A673 (cell line): ENCODE measurements at regions not wholly inside any gene's neighbourhood (a gene's known extent, or its start where the extent isn't known, plus 50 kb on each side); places are given as distances from the start of the nearest gene placed in this dataset.

Source experiments
- BruUV-seq: library from RNA; stranded (reverse); fragments of 400-500 nt; replicated peaks from 2 replicates; lab custom pipeline; 2021; lab: Mats Ljungman, UMichigan
- CTCF ChIA-PET: fragments of 300-600 bp; sonication (Branson Sonifier 250); formaldehyde crosslinking; loops from one replicate; lab custom pipeline; 2022; ENCODE audit warnings: antibody characterized with exemption; lab: Charles Lee
- POLR2A ChIA-PET: fragments of 300-600 bp; sonication (Branson Sonifier 250); formaldehyde crosslinking; loops from one replicate; lab custom pipeline; 2022; ENCODE audit warnings: antibody characterized with exemption; ENCODE audit not compliant: low non-redundant PET; lab: Charles Lee
- DNase-seq: peaks from one replicate; pipeline ENCODE4 v3.0.0-alpha.2; 2015; ENCODE audit warnings: low spot score
- H3K27ac ChIP-seq: fragments of 200-600 bp; sonication (generic); 2 replicates; pipeline ENCODE4 v1.5.1; 2016; ENCODE audit warnings: mixed run types, low read depth, mild to moderate bottlenecking, mixed read lengths, antibody characterized with exemption, low read length; ENCODE audit not compliant: poor library complexity, severe bottlenecking
- H3K27me3 ChIP-seq: fragments of 200-600 bp; sonication (generic); replicated peaks from 2 replicates; pipeline ENCODE4 v1.6.1; 2017; ENCODE audit warnings: mixed run types, low read depth, mild to moderate bottlenecking, mixed read lengths, antibody characterized with exemption, low read length; ENCODE audit not compliant: insufficient read depth, poor library complexity
- H3K36me3 ChIP-seq: fragments of 200-600 bp; sonication (generic); 2 replicates; pipeline ENCODE4 v1.6.1; 2016; ENCODE audit warnings: mixed run types, mild to moderate bottlenecking, mixed read lengths, antibody characterized with exemption, low read length; ENCODE audit not compliant: insufficient read depth, poor library complexity, severe bottlenecking
- H3K4me1 ChIP-seq: fragments of 200-600 bp; sonication (generic); 2 replicates; pipeline ENCODE4 v1.6.1; 2017; ENCODE audit warnings: mixed run types, mild to moderate bottlenecking, mixed read lengths, antibody characterized with exemption, low read length; ENCODE audit not compliant: insufficient read depth, poor library complexity, severe bottlenecking
- H3K4me3 ChIP-seq: fragments of 200-600 bp; sonication (generic); 2 replicates; pipeline ENCODE4 v1.5.1; 2016; ENCODE audit warnings: low read depth, mixed run types, mild to moderate bottlenecking, mixed read lengths, low read length; ENCODE audit not compliant: poor library complexity, severe bottlenecking
- H3K9me3 ChIP-seq: fragments of 200-600 bp; sonication (generic); 2 replicates; pipeline ENCODE4 v1.6.1; 2016; ENCODE audit warnings: mixed run types, low read depth, mild to moderate bottlenecking, mixed read lengths, antibody characterized with exemption, low read length; ENCODE audit not compliant: poor library complexity, severe bottlenecking
- EZH2 ChIP-seq: fragments of 200-600 bp; sonication (generic); IDR thresholded peaks from 2 replicates; pipeline ENCODE4 v1.6.1; 2017; ENCODE audit warnings: borderline replicate concordance, low read depth, mild to moderate bottlenecking, mixed read lengths, antibody characterized with exemption, low read length; ENCODE audit not compliant: poor library complexity, severe bottlenecking
- intact Hi-C: fragments of 100-400 bp; cut with micrococcal nuclease; formaldehyde crosslinking; loops from one replicate; pipeline ENCODE4 v1.10.0; 2022; ENCODE audit not compliant: unreplicated experiment
- TF ChIP-seq, protein P1 (sequence below): fragments of 300-800, 200-600 bp; sonication (generic); conservative IDR thresholded peaks from 2 replicates; pipeline ENCODE4 v1.5.1; 2017; ENCODE audit warnings: low read depth, mild to moderate bottlenecking, antibody characterized with exemption, low read length, moderate library complexity, mixed read lengths

- H3K4me3 ChIP-seq = no peak overlapping the region
- TF ChIP-seq EZH2 = no peak
- TF ChIP-seq, protein P1, sequence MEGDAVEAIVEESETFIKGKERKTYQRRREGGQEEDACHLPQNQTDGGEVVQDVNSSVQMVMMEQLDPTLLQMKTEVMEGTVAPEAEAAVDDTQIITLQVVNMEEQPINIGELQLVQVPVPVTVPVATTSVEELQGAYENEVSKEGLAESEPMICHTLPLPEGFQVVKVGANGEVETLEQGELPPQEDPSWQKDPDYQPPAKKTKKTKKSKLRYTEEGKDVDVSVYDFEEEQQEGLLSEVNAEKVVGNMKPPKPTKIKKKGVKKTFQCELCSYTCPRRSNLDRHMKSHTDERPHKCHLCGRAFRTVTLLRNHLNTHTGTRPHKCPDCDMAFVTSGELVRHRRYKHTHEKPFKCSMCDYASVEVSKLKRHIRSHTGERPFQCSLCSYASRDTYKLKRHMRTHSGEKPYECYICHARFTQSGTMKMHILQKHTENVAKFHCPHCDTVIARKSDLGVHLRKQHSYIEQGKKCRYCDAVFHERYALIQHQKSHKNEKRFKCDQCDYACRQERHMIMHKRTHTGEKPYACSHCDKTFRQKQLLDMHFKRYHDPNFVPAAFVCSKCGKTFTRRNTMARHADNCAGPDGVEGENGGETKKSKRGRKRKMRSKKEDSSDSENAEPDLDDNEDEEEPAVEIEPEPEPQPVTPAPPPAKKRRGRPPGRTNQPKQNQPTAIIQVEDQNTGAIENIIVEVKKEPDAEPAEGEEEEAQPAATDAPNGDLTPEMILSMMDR = no peak
- POLR2A ChIA-PET = no interaction called here
- no peaks in the 10 kb centered on the region for H3K27me3 ChIP-seq
- DNase-seq = no peak
- CTCF ChIA-PET = no interaction called here
- H3K27ac ChIP-seq = no peak overlapping the region
- H3K36me3 ChIP-seq = no peaks in the 10 kb centered on the region
- H3K9me3 ChIP-seq = no peaks in the 10 kb centered on the region
- no TSS peak for BruUV-seq
- peaks cover 7% of the 10 kb centered on the region for H3K4me1 ChIP-seq
- intact Hi-C loops = no loop called here
Observed at GRCh38 chr13:109541081-109541480, 245.3 kb downstream of the IRS2 start.

DNA sequence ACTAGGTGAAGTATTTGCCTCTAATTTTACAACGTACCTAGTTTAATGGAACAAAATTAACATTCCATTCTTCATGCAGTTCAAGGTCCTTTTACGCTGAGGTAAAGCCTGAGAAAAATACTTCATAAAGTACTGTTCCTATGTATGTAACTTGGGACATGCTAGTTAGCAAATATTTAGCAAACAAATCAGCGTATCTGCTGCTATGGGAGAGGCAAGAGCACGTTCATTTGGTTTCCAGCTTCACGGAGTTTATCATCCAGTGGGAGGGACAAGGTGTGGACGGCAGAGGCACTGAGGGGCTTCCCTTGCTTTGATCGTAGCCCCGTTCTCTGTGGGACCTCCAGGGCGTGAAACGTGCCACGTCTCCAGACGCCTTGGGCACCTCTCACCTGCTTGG is 248.8 kb downstream of the IRS2 start:
- Histone ChIP-seq H3K36me3 (no peaks in the 10 kb centered on the region), H3K9me3 (no peaks in the 10 kb centered on the region), H3K4me1 (no peaks in the 10 kb centered on the region), H3K4me3 (no peak overlapping the region), H3K27ac (no peak overlapping the region), H3K27me3 (no peaks in the 10 kb centered on the region)
- intact Hi-C loops = no loop called here
- ChIA-PET CTCF (no interaction called here), POLR2A (no interaction called here)
- TF ChIP-seq EZH2 = no peak
- TF ChIP-seq, protein P1 = no peak
- BruUV-seq = no TSS peak
- no peak for DNase-seq

DNA sequence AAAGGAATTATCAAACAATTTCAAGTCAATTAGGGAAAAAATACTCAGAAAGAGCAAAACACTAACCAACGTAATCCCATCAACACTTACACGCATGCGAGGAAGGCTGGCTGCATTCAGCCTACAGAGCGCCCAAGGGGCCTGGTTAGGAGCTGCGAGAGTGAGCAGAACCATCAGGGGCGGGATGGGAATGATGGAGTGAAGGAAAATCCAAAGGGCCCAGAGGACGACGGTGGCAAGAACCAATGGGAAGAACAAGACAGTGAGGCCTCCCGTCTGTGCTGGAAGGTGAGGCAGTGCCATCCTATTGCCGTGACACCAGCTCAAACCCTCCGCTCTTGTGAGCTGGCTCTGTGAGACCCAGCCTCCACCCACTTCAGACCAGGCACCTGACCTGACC is 253.0 kb downstream of the IRS2 start:
- Histone ChIP-seq H3K4me1 (no peaks in the 10 kb centered on the region), H3K27me3 (no peaks in the 10 kb centered on the region), H3K9me3 (no peaks in the 10 kb centered on the region), H3K4me3 (no peak overlapping the region), H3K27ac (no peak overlapping the region), H3K36me3 (no peaks in the 10 kb centered on the region)
- intact Hi-C loops = no loop called here
- BruUV-seq = no TSS peak
- no peak for TF ChIP-seq EZH2
- TF ChIP-seq, protein P1 = no peak
- DNase-seq = no peak
- CTCF ChIA-PET = no interaction called here
- POLR2A ChIA-PET = no interaction called here
